Limb (tissue), 2 donors: ENCODE measurements at regions not wholly inside any gene's neighbourhood (a gene's known extent, or its start where the extent isn't known, plus 50 kb on each side); places are given as distances from the start of the nearest gene placed in this dataset.
"Not testable (repeated sequence)": the region's sequence is repeated elsewhere in the genome, so short reads cannot be mapped to it uniquely, and the experiment has no call there.

Experiments used
- DNase-seq, 2 donors: peaks; one replicate each; pipeline ENCODE4 v3.0.0-alpha.2; 2016; ENCODE audit errors: extremely low spot score in 2 of 2

GRCh38 chr10:63003816-63004453 lies 129.2 kb upstream of the NRBF2 start:
- no peak for DNase-seq

DNA sequence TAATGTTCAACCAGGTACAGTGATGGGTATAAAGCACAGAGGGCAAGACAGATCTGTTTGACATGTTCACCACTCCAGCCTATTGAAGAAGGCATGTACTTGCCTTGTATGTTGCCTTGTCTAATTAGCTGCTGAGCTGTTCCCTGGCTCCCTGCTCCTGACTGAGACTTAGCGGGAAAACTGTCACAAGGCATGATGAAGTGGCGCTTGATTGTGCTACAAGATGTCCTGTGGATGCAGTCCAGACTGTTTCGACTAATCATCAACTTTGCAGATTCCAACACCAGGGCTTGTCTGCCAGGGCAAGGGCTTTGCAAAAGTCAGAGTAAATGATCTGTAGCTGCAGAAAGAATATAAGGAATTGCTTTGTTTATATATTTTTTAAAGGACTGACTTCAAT lies 136.2 kb upstream of the NRBF2 start:
- no peak for DNase-seq

DNA sequence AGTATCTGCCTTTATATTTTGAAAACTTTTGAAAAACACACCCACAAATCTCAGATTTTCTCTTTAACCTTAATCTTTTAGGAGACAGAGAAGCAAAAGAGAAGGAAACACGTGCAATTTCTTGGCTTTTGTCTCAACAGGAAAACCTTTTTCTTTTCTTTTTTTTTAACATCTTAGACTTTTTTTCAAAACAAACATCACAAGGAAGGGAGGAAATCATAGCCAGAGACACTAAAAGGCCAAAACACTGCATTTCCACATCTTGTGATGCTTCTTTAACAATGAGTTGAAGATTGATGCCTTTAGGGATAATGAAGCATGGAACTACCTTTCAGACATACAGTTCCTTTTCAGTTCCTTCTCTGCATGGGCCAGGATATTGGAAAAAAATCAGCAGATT lies 136.6 kb upstream of the NRBF2 start:
- DNase-seq, result no peak

- DNase-seq, result no peak
Observed at GRCh38 chr10:62993121-62993520, 140.0 kb upstream of the NRBF2 start.

- no peak for DNase-seq
Observed at GRCh38 chr10:62992145-62992721, 140.9 kb upstream of the NRBF2 start.

GRCh38 chr10:62990126-62990525 lies 143.0 kb upstream of the NRBF2 start:
- no peak for DNase-seq

DNA sequence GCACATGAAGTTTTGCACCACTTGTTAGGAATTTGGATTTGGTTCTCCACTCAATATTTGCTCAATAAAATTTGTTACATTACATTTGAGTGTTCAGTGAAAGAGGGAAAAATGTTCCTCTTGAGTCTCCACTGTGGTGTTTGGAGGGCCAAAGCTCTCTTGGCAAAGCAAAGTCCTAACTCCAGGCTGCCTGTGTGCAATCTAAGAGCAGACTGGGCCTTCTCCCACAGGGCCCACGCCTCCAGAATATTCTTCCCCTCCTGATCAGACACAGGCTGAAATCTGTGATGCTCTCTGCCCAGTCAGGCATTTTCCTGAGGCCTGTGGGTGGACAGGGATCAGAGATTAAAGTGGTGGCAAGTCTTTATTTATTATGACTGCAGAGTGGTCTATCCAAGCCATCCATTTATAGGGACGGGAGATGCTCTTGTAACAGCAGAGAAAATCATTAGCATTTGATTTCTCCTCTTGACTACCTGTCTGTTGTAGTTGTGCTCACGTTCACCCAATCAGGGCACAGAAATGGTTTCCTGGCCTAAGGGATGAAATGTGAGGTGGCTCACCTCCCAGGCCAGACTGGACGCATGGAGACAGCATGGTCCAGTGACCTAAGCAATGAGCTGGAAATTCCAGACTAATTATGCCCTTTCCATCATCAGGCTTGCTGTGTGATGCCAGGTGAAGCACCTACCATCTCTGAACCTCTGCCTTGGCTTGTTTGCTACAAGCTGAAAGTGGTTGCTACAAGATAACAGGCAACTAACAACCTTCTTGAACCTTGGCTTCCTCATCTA lies 147.1 kb upstream of the NRBF2 start:
- DNase-seq, result no peak

GRCh38 chr10:62981096-62981495 lies 152.0 kb upstream of the NRBF2 start:
- no peak for DNase-seq

GRCh38 chr10:62980687-62981086 lies 152.4 kb upstream of the NRBF2 start:
- no peak for DNase-seq

DNA sequence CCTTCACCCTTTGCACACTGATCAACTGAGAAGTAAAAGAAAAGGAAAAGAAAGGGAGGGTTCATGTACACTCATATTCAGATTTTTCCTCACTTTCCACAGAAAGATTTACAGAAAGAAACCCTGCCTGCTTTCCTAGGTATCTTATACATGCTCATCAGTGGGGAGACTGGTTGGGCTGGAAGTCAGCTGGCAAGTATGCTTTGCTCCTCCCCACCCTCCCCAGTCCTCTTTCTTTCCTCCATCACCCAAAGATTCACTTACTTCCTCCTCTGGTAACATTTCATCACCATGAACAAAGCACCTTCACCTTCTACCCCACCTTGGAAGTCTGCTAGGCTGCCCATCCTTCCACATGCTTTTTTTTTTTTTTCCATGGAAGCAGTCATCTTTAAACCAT lies 153.2 kb upstream of the NRBF2 start:
- no peak for DNase-seq

DNA sequence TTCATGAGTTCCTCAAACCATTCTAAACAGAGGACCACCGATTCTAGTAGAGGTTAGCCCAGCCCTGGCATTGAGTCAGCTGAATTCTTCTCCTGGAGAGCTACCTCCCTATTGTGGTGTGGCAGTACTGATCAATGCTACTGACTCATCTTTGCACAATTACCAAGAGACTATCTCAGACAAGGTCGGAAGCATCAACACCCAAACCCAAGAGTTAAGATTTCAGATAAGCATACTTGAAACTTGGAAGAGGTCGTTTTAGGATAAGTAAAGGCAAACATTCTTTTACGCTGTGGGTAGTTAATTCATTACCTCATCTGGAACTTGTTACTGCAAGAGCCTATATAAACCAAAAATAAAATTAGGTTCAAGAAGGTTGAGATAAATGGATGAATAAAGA lies 154.6 kb upstream of the NRBF2 start:
- no peak for DNase-seq

DNA sequence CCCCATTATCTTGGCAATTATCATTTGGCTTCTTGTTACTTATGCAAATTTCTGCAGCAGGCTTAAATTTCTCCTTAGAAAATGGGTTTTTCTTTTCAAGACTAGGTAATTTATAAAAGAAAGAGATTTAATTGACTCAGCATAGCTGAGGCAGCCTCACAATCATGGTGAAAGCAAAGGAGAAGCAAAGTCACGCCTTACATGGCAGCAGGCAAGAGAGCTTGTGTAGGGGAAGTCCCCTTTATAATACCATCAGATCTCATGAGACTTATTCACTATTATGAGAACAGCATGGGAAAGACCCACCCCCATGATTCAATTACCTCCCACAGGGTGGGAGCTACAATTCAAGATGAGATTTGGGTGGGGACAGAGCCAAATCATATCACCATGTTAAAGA lies 158.3 kb upstream of the NRBF2 start:
- DNase-seq, result not testable (repeated sequence)

- DNase-seq, result no peak
Observed at GRCh38 chr10:62972103-62972502, 155.9 kb upstream of the EGR2 start.

- DNase-seq, result no peak
Observed at GRCh38 chr10:62964026-62964425, 147.9 kb upstream of the EGR2 start.

GRCh38 chr10:62961951-62962523 lies 145.9 kb upstream of the EGR2 start:
- no peak for DNase-seq

GRCh38 chr10:62960416-62960815 lies 144.2 kb upstream of the EGR2 start:
- DNase-seq, result no peak

GRCh38 chr10:62959553-62959952 lies 143.4 kb upstream of the EGR2 start:
- no peak for DNase-seq

DNA sequence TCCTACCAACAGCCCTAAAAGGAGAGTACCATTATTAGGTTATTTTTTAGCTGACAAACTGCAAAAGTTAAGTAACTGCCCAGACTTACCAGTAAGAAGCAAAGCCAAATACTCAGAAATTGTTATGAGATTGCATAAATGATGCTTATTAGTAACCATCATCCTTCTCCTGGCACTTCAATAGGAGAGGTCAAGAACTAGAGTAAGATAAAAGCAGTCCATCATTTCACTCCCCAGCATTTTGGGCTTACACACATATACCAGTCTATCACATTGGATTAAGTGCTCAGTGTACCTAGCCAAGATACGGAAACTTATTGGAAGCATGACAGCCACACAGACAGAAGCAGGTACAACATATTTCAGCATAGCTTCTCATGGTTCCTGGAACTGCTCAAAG lies 142.8 kb upstream of the EGR2 start:
- no peak for DNase-seq

- no peak for DNase-seq
Observed at GRCh38 chr10:62946278-62946677, 130.1 kb upstream of the EGR2 start.

- no peak for DNase-seq
Observed at GRCh38 chr10:62939698-62940097, 123.5 kb upstream of the EGR2 start.

GRCh38 chr10:62938672-62939071 lies 122.5 kb upstream of the EGR2 start:
- DNase-seq, result no peak

GRCh38 chr10:62937674-62938073 lies 121.5 kb upstream of the EGR2 start:
- DNase-seq, result no peak

DNA sequence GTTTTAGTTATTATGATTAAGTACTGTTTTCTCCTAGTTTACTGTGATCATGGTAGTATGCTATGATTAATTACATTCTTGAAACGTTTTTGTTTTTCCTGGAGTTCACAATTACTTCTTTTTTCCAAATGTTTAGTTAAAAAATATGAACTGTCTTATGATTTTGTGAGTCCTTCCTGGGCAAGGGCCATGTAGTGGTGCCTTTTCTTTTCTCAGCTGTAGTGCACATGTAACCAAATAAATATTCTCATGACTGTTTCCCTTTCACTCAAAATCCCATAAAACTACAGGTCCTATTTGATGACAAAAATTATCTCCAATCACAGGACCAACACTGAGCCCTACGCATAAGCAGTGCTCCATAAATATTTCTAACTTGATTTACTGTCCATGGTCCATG lies 118.9 kb upstream of the EGR2 start:
- no peak for DNase-seq
